Superior temporal gyrus (tissue), 1 donor: ENCODE measurements at regions not wholly inside any gene's neighbourhood (a gene's known extent, or its start where the extent isn't known, plus 50 kb on each side); places are given as distances from the start of the nearest gene placed in this dataset.

Experiments
- DNase-seq: peaks from one replicate; pipeline ENCODE4 v3.0.0-alpha.2; 2016; ENCODE audit errors: extremely low spot score

- DNase-seq = no peak
Measured at GRCh38 chr3:151992326-151993041, 119.0 kb downstream of the SUCNR1 start.

- no peak for DNase-seq
Measured at GRCh38 chr3:151995091-151995490, 121.6 kb downstream of the SUCNR1 start.

GRCh38 chr3:151998744-151999143 lies 125.3 kb downstream of the SUCNR1 start:
- DNase-seq = no peak

- no peak for DNase-seq
Measured at GRCh38 chr3:151999936-152000335, 126.5 kb downstream of the SUCNR1 start.

- no peak for DNase-seq
Measured at GRCh38 chr3:152011812-152012735, 138.6 kb downstream of the SUCNR1 start.

GRCh38 chr3:152019508-152019907 lies 146.1 kb downstream of the SUCNR1 start:
- no peak for DNase-seq

DNA sequence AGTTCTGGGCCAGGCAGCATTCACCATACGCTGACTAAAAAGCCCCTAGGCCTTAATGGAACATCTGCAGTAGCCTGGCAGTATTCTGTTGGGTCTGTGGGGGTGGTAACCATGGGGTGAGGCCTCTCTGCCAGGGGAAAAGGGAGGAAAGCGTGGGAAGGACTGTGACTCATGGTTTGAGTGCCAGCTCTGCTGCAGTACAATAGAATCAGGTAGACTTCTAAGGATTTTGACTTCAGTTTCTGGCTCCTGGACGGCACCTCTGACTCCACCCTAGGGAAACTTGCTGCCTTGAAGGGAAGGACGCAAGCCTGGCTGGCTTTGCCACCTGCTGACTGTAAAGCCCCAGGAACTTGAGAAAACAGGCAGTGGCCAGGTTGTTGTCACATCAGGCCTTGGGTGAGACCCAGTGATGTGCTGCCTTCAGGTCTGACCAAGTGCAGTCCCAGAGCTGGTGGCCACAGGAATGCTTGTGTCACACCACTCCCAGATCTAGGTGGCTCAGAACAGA lies 148.6 kb downstream of the SUCNR1 start:
- DNase-seq = no peak

GRCh38 chr3:152026033-152026556 lies 152.7 kb downstream of the SUCNR1 start:
- no peak for DNase-seq

DNA sequence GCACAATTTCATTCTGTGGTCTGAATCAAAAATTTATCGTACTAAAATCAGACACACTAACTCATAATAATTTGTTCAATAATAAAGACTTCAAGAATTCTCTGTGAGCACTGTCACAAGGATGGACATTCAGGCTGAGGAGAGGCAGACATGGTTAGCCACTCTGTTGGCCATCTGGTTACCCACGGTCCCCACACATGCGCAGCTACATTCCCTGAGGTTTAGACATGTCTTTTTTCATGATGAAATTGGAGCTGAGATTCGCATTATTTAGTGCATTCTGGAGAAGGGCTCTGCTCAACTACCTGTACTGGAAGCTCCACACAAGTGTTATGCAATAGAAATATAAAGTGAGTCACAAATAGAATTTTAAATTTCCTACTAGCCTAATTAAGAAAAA lies 156.9 kb downstream of the SUCNR1 start:
- no peak for DNase-seq

GRCh38 chr3:152031321-152031720 lies 157.9 kb downstream of the SUCNR1 start:
- DNase-seq = no peak

DNA sequence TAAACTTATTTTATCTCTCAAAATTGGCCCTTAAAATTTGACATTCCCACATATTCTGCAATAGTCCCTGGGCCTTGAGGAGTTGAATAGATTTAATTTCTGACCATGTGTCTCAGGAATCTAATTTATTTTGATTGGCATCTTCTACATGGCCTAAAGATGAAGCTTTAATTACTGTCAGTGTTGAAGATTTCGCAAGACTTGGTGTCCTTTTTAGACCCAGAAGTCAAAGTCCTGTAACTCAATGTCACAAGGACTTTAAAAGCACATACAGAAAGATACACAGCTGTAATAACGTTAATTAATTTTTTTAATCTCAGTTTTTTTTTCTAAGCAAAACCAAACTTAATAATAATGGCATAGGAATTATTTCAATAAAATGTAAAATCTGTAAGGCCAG lies 163.9 kb downstream of the SUCNR1 start:
- DNase-seq = no peak

DNA sequence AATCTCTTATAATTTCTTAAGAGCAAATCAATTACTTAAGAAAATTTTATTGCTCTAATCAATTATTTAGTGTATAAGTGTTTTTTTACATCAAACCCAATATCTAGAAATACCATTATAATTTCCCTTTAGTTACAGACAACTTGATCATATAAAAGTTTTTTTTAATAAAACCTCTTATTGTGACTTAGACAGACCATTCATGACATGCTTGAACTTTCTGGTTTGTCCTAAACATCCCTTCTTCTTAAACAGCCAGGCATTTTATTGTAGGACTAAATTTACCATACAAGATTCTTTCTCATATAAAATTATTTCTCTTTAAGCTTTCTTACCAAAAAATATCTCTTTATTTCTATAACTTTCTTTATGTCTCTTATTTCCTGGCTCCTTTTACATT lies 164.5 kb downstream of the SUCNR1 start:
- no peak for DNase-seq

DNA sequence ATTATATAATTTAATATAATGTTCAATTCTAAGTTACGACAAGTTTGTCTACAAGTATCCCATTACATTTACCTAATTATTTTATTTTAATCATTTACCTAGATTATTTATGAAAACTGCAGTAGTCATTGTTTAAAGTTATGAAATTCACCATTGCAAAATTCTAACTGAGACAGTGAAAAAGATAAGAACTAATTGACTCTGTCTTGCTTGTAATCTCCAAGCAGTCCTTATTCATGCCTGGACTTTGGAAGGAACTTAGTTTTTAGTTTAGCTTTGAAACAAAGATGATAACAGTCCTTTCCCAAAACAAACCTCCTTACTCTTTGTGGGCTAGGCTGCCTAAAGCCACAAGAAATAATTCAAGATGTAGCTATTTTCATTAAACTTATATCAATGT lies 165.0 kb downstream of the SUCNR1 start:
- DNase-seq = no peak

- no peak for DNase-seq
Measured at GRCh38 chr3:152039887-152040286, 166.4 kb downstream of the SUCNR1 start.

- DNase-seq = no peak
Measured at GRCh38 chr3:152040319-152040718, 166.9 kb downstream of the SUCNR1 start.

DNA sequence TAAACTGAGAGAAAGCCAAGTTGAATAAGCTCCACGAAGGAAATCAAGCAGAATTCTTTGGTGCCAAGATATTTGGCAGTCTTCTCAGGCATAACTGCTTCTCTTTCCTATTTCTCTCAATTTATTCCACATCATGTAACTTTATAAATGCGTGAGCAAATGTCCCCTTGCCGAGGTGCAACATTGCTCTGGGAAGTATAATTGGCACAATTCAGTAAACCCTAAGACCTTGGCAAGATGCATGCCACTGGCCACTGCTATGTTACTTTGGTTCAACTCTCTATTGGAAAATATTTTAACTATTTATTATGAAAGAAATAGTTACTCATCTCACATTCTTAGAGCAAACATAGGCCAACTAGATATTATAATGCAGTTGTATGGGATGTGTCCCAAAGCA lies 170.2 kb downstream of the SUCNR1 start:
- no peak for DNase-seq

GRCh38 chr3:152046280-152046679 lies 172.8 kb downstream of the SUCNR1 start:
- no peak for DNase-seq

GRCh38 chr3:152047465-152047864 lies 174.0 kb downstream of the SUCNR1 start:
- no peak for DNase-seq

DNA sequence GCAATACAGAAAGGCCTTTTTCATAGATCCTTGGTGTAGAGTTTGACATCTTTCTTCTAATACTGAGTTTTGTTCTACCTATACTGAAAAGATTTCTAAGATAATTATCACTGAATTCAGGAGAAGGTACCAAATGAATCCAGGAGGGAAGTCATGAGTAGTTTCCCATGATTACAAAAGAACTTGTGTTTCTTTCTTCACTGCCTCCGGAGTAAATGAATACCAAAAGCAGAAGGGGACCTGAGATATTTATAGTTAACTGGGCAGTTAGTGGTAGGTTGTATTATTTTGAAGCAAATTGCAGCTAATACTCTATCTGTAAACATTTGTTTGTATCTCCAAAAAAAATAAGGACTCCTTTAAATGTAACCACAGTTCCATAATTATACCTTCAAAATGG lies 175.4 kb downstream of the SUCNR1 start:
- no peak for DNase-seq

DNA sequence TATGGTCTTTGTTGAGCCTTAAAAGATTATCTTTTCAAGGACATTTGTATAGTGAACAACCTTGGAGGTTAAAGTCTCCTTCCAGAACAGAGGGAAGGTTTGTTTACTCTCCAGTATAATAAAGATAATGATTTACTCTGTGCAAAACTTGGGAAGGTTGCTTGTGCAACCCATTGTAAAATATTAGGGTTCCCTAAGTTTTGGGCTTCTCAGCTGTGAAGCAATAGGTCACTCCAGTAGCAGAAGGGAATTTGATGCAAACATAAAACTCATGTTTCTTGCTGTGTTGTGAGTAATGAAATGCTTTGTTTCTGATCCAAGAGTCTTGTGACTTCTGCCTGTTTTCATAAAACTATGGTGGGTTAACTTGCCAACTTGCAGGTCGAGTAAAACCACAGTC lies 177.5 kb downstream of the SUCNR1 start:
- DNase-seq = no peak

DNA sequence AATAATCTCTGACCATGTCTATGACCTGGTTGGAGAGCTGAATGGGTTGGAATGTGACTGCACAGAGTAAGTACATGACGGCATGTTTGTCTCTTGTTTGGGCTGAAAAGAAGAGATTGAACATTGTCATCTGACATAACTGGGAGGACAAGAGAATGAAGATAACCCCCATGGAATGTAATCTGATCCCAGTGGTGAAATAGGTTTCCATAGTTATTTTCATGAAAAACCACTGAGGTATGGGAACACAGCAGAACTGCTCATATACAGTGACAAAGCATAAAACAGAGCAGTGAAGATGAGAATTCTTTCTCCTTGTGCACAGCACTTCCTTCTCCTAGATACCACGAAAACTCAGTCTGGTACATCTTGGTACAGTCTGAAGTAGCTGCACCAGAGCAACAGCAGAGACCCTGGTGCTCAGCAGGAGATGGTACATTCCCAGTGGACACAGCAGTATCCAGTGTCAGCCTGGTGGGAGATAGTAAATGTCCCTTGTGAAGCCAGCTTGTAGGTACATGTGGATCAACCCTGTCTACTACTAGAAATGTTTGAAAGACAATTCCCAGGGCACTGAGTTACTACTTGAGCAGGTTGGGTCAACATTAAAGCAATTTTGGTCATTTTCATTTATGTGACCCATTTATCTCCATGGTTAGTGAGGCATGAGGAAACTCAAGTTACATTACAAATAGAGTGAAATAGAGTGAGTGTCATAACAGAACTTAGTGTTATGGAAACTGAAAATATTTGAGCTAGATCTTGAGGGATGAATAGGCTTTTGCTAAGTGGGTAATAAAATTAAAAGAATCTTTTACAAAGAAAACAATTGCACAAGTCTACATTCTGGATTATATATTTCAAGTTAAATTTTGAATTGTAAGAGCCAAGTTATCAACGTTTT lies 178.3 kb downstream of the SUCNR1 start:
- DNase-seq = no peak

DNA sequence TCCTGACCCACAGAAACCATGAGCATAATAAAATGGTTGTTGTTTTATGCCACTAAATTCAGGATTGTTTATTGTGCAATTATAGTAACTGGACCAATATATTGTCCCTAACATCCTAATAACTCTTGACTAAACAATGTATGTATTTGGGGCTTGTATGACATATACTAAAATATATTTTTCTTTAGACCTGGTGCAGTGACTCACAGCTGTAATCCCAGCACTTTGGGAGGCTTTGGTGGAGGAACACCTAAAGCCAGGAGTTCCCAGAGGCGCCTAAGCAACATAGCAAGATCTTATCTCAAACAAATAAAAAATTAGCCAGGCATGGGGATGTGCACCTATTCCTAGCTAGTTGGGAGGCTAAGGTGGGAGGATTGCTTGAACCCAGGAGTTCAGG lies 180.4 kb downstream of the SUCNR1 start:
- no peak for DNase-seq
